ENCODE measurements at regions not wholly inside any gene's neighbourhood (a gene's known extent, or its start where the extent isn't known, plus 50 kb on each side); places are given as distances from the start of the nearest gene placed in this dataset.
"Not testable (repeated sequence)": the region's sequence is repeated elsewhere in the genome, so short reads cannot be mapped to it uniquely, and the experiment has no call there.

DNA sequence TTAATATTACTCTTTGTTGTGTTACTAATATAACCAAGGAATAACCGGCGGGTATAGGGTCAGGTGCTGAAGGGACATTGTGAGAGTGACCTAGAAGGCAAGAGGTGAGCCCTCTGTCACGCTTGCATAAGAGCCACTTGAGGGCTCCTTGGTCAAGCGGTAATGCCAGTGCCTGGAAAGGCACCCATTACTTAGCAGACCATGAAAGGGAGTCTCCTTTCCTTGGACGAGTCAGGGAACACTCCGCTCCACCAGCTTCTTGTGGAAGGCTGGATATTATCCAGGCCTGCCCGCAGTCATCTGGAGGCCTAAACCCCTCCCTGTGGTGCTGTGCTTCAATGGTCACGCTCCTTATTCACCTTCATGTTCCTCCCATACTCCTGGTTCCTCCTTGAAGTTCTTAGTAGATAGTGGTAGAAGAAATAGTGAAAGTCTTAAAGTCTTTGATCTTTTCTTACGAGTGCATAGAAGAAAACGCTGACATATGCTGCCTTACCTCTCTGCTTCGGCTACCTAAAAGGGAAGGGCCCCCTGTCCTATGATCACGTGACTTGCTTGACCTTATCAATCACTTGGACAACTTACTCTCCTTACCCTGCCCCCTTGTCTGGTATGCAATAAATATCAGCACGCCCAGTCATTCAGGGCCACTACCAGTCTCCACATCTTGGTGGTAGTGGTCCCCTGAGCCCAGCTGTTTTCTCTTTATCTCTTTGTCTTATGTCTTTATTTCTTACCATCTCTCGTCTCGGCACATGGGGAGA is 59.6 kb upstream of the DMRTB1 start:
- DNase-seq = not testable (repeated sequence)

DNA sequence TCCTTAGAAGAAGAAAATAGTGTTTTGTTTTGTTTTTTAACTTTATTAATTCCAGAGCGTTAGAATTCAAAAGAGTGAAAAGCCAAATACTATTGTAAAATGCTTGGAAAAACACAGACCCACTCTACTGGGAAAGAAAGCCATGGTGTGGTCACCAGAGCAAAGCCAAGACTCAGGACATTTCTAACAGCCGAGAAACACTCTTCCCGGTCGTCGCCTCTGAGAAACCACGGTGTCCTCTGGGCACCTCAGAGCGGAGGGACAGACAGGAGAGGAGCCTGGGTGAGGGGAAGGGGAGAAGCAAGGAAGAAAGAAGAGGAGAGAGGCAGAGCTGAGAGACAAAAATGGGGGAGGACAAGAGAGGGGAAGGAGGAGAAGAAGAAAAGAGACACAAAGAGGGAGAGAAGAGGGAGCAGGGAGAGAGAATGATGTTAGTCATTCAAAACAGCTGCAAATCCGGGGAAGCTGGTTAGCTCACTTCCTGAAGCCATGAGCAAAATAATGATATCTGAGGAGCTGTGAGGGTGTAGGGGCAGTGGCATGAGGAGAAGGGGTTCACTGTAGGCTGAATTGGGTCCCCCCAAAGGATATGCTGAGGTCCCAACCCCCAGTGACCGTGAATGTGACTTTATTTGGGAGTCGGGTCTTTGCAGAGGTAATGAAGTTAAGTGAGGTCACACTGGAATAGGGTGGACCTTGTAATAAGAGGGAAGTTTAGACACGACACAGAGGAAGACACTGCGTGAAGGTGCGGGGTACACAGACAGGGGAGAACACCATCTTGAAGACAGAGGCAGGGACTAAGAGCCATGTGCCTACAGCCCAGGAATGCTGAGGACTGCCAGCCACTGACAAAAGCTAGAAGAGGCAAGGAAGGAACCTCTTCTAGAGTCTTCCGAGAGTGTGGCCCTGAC is 58.2 kb upstream of the DMRTB1 start:
- no peak for DNase-seq

DNA sequence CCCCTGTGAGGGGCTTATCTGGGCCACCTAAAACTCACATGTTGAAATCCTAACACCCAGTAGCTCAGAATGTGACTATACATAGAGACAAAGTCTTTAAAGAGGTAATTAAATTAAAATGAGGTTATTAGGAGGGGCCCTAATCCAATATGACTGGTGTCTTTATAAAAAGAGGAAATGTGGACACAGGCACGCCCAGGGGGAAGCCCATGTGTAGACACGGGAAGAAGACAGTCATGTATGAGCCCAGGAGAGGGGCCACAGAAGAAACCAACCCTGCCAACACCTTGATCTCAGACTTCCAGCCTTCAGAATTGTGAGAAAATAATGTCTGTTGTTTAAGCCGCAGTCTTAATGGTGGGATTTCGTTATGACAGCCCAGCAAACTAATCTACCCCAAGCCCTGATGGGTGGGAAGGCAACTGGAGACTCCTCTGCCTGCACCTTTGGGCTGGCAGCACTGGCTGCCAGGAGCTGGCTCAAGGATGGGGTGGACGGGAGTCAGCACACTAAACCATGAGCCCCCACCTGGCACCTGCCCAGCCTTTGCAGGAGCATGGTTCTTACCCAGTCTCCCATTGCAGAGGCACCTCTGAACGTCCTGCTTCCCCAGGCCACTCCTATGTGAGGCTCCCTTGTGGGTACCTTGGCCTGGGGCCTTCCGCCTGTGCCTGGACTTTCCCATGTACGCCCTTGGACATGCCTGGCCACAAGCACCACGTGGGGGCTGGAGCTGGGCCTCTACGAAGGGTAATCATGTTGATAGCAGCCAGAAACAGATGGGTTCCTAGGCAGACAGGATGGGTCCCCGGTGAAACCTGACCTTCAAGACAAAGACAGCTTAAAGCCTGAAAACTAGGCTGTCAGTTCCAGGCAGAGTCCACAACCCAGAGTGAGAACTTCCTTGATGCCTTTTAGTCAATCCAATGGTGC is 57.1 kb upstream of the DMRTB1 start:
- peak; percentile 27 to 37 for DNase-seq

DNA sequence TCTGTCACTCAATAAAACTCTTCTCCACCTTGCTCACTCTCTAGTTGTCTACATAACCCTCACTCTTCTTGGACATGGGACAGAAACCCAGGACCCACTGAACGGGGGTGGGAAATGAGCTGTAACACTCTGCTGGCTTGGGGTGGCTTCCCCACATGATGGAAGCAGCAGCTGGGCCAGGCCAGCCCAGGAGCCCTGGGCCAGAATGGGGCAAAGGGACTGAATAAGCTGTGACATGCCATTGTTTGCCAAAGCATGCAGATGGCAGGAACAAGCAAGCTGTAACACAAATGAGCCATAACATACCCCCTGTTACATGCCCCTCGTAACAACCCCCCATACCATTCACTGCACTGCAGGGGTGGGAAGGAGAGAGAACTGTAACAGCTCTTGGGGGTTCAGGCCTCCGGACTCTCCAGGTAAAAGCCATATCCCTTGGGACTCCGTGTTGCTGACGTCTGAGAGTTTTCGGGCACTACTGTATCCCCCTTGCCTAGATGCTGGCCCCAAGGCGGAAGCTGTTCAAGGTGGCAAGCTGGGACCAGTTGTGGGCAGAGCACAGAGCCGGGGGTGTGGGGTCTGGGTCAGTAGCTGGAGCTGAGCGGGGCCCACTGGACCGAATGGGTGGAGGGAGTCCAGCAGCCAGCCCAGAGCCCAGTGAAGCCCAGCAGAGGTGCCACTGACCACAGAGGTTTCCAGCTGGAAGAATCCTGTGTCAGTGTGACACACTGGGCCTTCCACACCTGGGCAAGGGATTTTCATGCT is 56.1 kb upstream of the DMRTB1 start:
- DNase-seq = no peak

DNA sequence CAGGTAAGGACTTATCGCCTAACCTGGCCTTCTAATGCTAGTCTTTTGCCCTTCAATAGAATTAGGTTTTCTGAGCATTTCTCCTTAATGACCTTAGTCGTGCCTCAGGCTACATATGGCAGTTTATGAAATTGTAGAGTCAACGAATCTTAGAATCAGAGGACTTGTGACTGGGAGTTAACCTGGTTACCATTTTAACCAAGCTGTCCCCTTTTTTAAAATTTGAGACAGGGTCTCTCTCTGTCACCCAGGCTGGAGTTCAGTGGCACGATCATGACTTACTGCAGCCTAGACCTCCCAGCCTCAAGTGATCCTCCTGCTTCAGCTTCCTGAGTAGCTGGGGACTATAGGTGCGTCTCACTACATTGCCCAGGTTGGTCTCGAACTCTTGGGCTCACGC is 53.5 kb upstream of the DMRTB1 start:
- no peak for DNase-seq

DNA sequence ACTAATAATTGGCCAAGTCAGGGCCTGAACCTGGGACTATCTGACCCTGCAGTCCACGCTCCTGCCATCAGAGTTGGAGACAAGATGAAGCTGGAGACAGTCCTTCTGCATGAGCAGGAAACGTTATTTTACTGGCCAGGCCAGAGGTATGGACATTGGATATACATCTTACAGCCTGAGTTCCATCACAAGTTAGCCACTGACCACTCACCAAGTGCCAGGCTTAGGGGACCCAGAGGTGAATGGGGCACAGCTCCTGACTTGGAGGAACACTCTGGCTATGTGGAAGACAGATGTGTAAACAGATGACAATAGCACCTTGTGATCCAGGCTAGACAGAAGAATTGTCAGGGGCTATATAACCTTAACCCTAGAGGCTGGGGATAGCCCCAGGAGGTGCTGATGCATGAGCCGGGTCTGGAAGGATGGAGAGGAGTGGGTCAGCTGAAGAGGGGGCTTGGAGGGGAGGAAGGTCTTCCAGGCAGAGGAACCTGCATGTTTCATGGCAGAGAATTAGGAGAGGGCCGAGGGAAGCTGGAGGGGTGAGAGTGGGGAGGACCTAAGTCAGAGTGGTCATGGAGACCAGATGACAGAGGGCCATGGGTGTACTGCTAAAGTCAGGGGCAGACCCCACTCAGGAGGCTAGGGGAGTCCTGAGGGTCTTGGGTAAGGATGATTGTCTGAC is 52.5 kb upstream of the DMRTB1 start:
- DNase-seq = no peak

DNA sequence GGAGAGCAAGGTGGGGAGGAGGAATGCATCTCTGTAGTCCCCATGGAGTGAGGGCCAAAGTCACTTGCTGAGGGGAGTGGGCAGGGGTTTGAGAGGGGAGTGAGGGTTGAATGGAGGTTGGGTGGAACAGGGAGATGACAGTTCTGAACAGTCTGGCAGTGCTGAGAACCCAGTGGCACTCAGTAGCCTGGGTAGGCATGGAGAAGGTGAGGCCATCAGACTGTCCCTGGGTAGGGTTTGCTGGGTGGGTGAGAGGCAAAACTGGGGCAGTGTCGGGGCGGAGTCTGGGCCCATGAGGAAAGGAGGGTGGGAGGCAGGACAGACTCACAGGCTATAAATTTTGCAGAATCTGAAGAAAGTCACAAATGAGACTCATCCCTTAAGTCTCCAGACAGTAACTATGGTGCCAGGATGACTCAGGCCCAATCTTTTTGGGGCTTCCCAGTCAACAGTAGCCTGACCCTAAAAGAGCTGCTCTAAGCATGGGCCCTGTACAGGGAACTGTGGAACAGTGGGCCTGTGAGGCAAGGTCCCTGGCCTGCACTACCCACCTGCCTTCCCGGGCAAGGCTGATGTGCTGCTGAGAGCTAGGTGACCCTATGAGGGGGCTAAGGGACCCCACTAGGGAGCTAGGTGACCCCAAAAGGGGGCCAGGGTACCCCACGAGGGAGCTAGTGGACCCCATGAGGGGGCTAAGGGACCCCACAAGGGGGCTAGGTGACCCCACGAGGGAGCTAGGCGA is 51.0 kb upstream of the DMRTB1 start:
- no peak for DNase-seq

DNA sequence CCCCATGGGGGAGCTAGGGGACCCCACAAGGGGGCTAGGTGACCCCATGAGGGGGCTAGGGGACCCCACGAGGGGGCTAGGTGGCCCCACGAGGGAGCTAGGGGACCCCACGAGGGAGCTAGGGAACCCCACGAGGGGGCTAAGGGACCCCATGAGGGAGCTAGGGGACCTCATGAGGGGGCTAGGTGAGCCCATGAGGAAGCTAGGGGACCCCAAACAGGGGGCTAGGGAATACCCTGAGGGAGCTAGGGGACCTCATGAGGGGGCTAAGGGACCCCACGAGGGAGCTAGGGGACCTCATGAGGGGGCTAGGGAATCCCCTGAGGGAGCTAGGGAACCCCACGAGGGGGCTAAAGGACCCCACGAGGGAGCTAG is 50.5 kb upstream of the DMRTB1 start:
- no peak for DNase-seq

DNA sequence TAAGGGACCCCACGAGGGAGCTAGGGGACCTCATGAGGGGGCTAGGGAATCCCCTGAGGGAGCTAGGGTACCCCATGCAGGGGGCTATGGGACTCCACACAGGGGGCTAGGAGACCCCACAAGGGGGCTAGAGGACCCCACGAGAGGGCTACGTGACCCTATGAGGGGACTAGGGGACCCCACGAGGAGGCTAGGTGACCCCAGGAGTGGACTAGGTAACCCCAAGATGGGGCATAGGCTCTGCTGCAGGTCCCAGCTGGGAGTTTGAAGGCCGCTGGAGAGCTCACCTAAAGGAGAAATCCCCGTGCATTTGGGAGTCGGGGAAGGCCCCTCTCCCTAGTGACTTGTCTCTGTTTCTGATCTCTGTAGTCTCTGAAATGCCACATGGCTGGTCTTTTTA is 50.0 kb upstream of the DMRTB1 start:
- no peak for DNase-seq
